ENCODE measurements at regions not wholly inside any gene's neighbourhood (a gene's known extent, or its start where the extent isn't known, plus 50 kb on each side); places are given as distances from the start of the nearest gene placed in this dataset.
A peak's percentile ranks its signal among the peaks of the same experiment; 100 is the strongest.

DNA sequence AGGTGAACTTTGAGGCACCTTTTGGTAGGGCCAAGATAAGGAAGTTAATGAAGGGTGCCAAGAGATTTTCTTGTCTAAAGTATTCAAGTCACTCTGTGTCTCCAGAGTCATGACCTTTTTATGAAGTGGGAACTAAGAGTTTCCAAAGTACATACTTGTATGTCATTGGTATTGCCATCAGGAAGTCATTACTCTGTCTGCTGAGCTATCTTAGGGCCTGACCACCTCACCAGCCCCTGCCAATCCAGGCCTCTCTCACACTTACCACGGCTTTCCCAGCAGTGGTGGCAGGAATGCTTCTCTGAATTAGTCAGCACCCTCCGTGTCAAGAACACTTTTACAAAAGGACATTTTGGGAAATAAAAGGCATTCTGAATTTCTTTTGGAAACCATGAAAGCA, 192.8 kb upstream of the MTNR1B start:
- H3K4me1 ChIP-seq = no peaks in the 10 kb centered on the region
- H3K36me3 ChIP-seq = no peaks in the 10 kb centered on the region
- H3K27me3 ChIP-seq = peaks cover 0 to 15% (median 0%) of the 10 kb centered on the region in 7 donors
- ATAC-seq = peak in 5 of 8 donors; percentile 70 to 99 (median 88)
- no peak overlapping the region for H3K4me3 ChIP-seq
- DNase-seq = peak in 1 of 2 donors; percentile 26
- 37 to 41% methylated on average over 2 of the region's 2 CpGs for WGBS, 2 donors
- H3K9me3 ChIP-seq = no peaks in the 10 kb centered on the region
- no peak overlapping the region for H3K27ac ChIP-seq
- intact Hi-C loops (cut with DNase I) = no loop called here
- TF ChIP-seq, protein P1, sequence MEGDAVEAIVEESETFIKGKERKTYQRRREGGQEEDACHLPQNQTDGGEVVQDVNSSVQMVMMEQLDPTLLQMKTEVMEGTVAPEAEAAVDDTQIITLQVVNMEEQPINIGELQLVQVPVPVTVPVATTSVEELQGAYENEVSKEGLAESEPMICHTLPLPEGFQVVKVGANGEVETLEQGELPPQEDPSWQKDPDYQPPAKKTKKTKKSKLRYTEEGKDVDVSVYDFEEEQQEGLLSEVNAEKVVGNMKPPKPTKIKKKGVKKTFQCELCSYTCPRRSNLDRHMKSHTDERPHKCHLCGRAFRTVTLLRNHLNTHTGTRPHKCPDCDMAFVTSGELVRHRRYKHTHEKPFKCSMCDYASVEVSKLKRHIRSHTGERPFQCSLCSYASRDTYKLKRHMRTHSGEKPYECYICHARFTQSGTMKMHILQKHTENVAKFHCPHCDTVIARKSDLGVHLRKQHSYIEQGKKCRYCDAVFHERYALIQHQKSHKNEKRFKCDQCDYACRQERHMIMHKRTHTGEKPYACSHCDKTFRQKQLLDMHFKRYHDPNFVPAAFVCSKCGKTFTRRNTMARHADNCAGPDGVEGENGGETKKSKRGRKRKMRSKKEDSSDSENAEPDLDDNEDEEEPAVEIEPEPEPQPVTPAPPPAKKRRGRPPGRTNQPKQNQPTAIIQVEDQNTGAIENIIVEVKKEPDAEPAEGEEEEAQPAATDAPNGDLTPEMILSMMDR (IDR thresholded peaks at IDR 0.05) = no peak

DNA sequence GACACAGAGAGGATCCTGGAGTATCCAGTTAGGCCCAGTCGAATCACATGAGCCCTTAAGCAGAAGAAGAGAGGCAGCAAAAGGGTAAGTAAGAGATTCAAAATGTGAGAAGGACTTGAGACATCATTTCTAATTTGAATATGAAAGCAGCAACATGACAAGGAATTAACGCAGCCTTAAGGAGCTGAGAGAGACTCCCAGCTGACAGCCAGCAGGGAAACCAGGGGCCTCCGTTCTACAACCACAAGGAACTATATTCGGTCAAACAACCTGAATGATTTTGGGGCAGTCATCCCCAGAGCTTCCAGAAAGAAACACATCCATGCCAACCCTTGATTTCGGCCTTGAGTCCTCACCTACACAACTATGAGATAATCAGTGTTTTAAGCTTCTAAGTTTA, 189.7 kb upstream of the MTNR1B start:
- no peaks in the 10 kb centered on the region for H3K36me3 ChIP-seq
- intact Hi-C loops (cut with DNase I) = no loop called here
- no peak for ATAC-seq
- H3K4me1 ChIP-seq = peaks cover 0 to 5% (median 0%) of the 10 kb centered on the region in 9 donors
- 94 to 95% methylated on average over 5 of the region's 5 CpGs for WGBS, 2 donors
- H3K27ac ChIP-seq = no peak overlapping the region
- H3K9me3 ChIP-seq = no peaks in the 10 kb centered on the region
- DNase-seq = no peak
- peaks cover 0 to 15% (median 0%) of the 10 kb centered on the region in 7 donors for H3K27me3 ChIP-seq
- no peak overlapping the region for H3K4me3 ChIP-seq
- TF ChIP-seq, protein P1 (IDR thresholded peaks at IDR 0.05) = no peak

DNA sequence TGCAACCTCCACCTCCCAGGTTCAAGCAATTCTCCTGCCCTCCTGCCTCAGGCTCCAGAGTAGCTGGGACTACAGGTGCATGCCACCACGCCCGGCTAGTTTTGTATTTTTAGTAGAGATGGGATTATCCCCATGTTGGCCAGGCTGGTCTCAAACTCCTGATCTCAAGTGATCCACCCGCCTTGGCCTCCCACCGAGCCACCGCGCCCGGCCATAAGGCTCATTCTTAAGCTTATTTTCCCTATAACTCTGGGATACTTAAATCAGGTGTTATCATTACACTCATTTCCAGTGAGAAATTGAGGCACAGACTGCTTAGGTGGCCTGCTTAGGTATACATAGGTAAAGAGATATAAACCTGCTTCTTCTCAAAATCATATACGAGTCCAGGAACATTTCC, 188.3 kb upstream of the MTNR1B start:
- Histone ChIP-seq H3K27me3 (peaks cover 0 to 15% (median 0%) of the 10 kb centered on the region in 7 donors), H3K4me1 (peaks cover 0 to 5% (median 0%) of the 10 kb centered on the region in 9 donors), H3K36me3 (no peaks in the 10 kb centered on the region), H3K4me3 (no peak overlapping the region), H3K27ac (no peak overlapping the region), H3K9me3 (no peaks in the 10 kb centered on the region)
- DNase-seq (no peak), ATAC-seq (no peak)
- 94 to 96% methylated on average over 8 of the region's 8 CpGs for WGBS, 2 donors
- intact Hi-C loops (cut with DNase I) = no loop called here
- TF ChIP-seq, protein P1 (IDR thresholded peaks at IDR 0.05) = no peak

DNA sequence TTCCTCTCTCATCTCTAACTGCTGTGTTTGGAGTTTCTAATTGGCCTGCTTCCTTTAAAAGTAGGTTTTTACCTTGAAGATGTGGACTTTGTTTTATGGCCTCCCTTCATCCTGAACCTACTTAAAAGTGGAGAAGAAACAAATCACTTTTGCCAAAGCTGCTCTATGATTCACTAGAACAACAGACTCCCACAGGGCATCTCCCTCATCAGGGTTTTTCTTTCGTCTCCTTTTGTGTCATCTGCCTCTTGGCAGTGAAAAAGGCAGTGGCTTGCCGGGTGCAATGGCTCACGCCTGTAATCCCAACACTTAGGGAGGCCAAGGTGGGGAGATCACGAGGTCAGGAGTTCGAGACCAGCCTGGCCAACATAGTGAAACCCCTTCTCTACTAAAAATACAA, 186.6 kb upstream of the MTNR1B start:
- TF ChIP-seq, protein P1 (IDR thresholded peaks at IDR 0.05) = no peak
- no peak for DNase-seq
- intact Hi-C loops (cut with DNase I) = no loop called here
- WGBS, 2 donors = 86 to 93% methylated on average over 5 of the region's 5 CpGs
- no peak for ATAC-seq
- Histone ChIP-seq H3K27ac (no peak overlapping the region), H3K27me3 (peaks cover 0 to 15% (median 0%) of the 10 kb centered on the region in 7 donors), H3K4me3 (no peak overlapping the region), H3K4me1 (peaks cover 0 to 5% (median 0%) of the 10 kb centered on the region in 9 donors), H3K36me3 (no peaks in the 10 kb centered on the region), H3K9me3 (no peaks in the 10 kb centered on the region)
